ENCODE measurements at regions not wholly inside any gene's neighbourhood (a gene's known extent, or its start where the extent isn't known, plus 50 kb on each side); places are given as distances from the start of the nearest gene placed in this dataset.
"Not testable (repeated sequence)": the region's sequence is repeated elsewhere in the genome, so short reads cannot be mapped to it uniquely, and the experiment has no call there.

GRCh38 chr18:52087140-52087539 lies 252.9 kb upstream of the DCC start:
- no peak for DNase-seq

GRCh38 chr18:52090005-52090404 lies 250.0 kb upstream of the DCC start:
- DNase-seq = no peak

GRCh38 chr18:52093171-52093570 lies 246.8 kb upstream of the DCC start:
- DNase-seq = no peak

GRCh38 chr18:52118684-52119083 lies 221.3 kb upstream of the DCC start:
- no peak for DNase-seq

- DNase-seq = no peak
These were observed 209.2 kb upstream of the DCC start for GRCh38 chr18:52130624-52131301.

- DNase-seq = no peak
These were observed 208.2 kb upstream of the DCC start for GRCh38 chr18:52131845-52132244.

- no peak for DNase-seq
These were observed 203.5 kb upstream of the DCC start for GRCh38 chr18:52136532-52136931.

GRCh38 chr18:52140986-52141385 lies 199.0 kb upstream of the DCC start:
- DNase-seq = no peak

GRCh38 chr18:52150050-52150449 lies 189.9 kb upstream of the DCC start:
- no peak for DNase-seq

GRCh38 chr18:52152036-52152435 lies 188.0 kb upstream of the DCC start:
- no peak for DNase-seq

- DNase-seq = no peak
These were observed 183.8 kb upstream of the DCC start for GRCh38 chr18:52156166-52156565.

GRCh38 chr18:52160636-52161035 lies 179.4 kb upstream of the DCC start:
- DNase-seq = no peak

- DNase-seq = no peak
These were observed 176.5 kb upstream of the DCC start for GRCh38 chr18:52163478-52163877.

- not testable (repeated sequence) for DNase-seq
These were observed 171.9 kb upstream of the DCC start for GRCh38 chr18:52168131-52168530.

- DNase-seq = no peak
These were observed 165.8 kb upstream of the DCC start for GRCh38 chr18:52174220-52174619.

- no peak for DNase-seq
These were observed 164.6 kb upstream of the DCC start for GRCh38 chr18:52175406-52175805.

GRCh38 chr18:52183107-52183506 lies 156.9 kb upstream of the DCC start:
- DNase-seq = no peak

GRCh38 chr18:52190195-52190594 lies 149.8 kb upstream of the DCC start:
- DNase-seq = no peak

GRCh38 chr18:52190631-52191030 lies 149.4 kb upstream of the DCC start:
- no peak for DNase-seq

GRCh38 chr18:52200406-52200805 lies 139.6 kb upstream of the DCC start:
- no peak for DNase-seq

GRCh38 chr18:52200921-52201663 lies 138.9 kb upstream of the DCC start:
- no peak for DNase-seq

- DNase-seq = no peak
These were observed 131.4 kb upstream of the DCC start for GRCh38 chr18:52208646-52209045.

- no peak for DNase-seq
These were observed 123.9 kb upstream of the DCC start for GRCh38 chr18:52216109-52216508.

GRCh38 chr18:52216666-52217065 lies 123.3 kb upstream of the DCC start:
- no peak for DNase-seq

GRCh38 chr18:52219102-52219501 lies 120.9 kb upstream of the DCC start:
- DNase-seq = no peak
